ENCODE measurements at regions not wholly inside any gene's neighbourhood (a gene's known extent, or its start where the extent isn't known, plus 50 kb on each side); places are given as distances from the start of the nearest gene placed in this dataset.

DNA sequence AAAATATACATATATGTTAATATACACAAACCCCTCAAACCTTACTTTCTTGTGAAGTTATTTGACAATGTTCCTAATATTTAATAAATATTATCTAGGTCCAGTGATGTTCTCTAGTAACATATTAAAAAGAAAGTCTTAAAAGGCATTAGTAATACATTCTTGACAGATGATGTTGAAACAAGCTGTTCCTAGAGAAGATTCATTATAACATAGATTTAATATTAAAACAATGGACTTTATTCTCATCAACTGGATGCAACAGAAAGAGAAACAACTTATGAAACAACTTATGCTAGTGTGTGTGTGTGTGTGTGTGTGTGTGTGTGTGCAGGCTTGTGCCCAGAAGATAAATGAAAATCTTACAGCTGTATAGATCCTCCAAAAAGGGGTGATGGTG, 68.5 kb upstream of the PLXNA2 start:
- no peak overlapping the region for H3K27ac ChIP-seq
- no peak for TF ChIP-seq ZFX (IDR thresholded peaks at IDR 0.05; ENCODE audit: borderline replicate concordance)
- TF ChIP-seq, protein P1, sequence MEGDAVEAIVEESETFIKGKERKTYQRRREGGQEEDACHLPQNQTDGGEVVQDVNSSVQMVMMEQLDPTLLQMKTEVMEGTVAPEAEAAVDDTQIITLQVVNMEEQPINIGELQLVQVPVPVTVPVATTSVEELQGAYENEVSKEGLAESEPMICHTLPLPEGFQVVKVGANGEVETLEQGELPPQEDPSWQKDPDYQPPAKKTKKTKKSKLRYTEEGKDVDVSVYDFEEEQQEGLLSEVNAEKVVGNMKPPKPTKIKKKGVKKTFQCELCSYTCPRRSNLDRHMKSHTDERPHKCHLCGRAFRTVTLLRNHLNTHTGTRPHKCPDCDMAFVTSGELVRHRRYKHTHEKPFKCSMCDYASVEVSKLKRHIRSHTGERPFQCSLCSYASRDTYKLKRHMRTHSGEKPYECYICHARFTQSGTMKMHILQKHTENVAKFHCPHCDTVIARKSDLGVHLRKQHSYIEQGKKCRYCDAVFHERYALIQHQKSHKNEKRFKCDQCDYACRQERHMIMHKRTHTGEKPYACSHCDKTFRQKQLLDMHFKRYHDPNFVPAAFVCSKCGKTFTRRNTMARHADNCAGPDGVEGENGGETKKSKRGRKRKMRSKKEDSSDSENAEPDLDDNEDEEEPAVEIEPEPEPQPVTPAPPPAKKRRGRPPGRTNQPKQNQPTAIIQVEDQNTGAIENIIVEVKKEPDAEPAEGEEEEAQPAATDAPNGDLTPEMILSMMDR (IDR thresholded peaks at IDR 0.05) = no peak

DNA sequence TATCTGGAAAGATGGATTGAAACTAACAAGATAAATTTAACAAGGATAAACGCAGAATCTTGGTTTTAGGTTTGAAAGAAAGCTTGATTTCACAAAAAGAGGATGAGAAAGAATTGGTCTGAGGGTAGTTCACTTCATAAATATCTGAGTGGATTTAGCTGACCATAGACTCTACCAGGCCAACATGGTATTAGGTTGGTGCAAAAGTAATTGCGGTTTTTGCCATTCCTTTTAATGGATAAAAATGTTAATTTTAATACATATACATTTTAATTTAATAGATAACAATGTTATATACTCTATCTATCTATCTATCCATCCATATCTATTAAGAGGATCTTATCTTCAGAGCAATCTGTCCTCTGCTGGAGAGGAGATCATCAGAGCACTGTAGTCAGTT, 70.2 kb upstream of the PLXNA2 start:
- no peak for TF ChIP-seq ZFX (IDR thresholded peaks at IDR 0.05; ENCODE audit: borderline replicate concordance)
- TF ChIP-seq, protein P1 (IDR thresholded peaks at IDR 0.05) = no peak
- no peak overlapping the region for H3K27ac ChIP-seq

DNA sequence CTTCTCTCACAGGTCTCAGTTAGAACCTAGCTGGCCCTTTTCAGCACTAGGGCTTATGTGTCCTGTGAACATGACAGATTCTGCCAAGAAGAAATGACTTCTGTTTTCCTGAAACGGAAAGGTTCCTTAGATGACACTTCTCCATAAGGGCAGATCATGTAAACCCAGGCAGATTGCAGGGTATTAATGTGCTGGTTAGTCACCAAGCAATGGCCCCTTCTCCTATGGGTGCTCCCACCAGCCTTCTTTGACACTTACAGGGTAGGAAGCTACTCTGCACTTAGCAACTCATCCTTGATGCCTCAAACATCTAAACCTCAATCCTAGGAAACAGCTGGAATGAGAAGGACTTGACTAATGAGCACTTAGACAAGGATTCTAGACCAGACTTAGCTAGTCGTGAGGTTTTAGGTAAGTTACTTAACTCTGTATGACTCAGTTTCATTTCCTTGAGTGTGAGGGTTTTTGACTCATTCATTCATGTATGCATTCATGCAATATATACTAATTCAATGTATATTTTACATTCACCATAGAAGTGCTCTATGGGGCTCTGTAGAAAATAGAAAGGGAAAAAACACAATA, 74.1 kb upstream of the PLXNA2 start:
- no peak overlapping the region for H3K27ac ChIP-seq
- no peak for TF ChIP-seq ZFX (IDR thresholded peaks at IDR 0.05; ENCODE audit: borderline replicate concordance)
- TF ChIP-seq, protein P1 (IDR thresholded peaks at IDR 0.05) = no peak

DNA sequence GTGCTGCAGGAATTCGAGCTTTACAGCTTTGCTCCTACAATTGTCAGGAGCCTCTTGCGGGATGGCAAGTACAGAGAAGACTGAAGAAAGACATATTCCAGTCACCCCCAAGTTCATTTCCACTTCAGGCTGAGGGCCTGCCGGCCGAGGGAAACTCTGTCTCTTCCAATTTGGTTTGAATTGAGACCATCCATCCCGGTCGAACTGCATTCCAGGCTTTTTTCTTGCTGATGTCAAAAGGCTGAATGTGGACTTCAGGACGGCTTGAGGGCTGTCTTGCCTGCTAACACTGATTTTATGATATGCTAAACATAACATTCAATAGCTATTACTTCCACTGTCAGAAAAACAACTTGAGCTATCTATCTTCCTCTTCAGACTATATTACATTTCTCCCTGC, 79.8 kb upstream of the PLXNA2 start:
- no peak overlapping the region for H3K27ac ChIP-seq

DNA sequence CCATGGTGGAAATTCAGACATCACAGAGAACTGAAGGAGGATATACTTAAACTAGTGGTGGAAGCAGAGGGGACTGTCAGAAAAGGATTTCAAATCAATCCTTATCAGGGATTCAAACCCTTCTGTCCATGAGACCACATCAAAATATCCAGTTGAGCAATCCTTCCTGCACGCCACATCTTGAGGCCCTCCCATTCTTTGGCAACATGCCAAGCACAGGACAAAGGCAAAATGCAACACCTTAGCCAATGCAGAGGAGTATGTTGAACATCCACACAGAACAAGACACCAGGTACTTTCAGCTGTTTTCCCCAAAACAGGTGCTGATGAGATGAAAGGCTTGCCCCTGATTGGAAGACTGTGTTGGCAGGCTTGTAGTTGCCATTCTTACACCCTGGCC, 81.8 kb upstream of the PLXNA2 start:
- H3K27ac ChIP-seq = no peak overlapping the region
- TF ChIP-seq, protein P1 (IDR thresholded peaks at IDR 0.05) = no peak
- no peak for TF ChIP-seq ZFX (IDR thresholded peaks at IDR 0.05; ENCODE audit: borderline replicate concordance)

More for the DNA sequence above, 79.8 kb upstream of the PLXNA2 start:
- TF ChIP-seq, protein P1 (IDR thresholded peaks at IDR 0.05) = no peak
- no peak for TF ChIP-seq ZFX (IDR thresholded peaks at IDR 0.05; ENCODE audit: borderline replicate concordance)

DNA sequence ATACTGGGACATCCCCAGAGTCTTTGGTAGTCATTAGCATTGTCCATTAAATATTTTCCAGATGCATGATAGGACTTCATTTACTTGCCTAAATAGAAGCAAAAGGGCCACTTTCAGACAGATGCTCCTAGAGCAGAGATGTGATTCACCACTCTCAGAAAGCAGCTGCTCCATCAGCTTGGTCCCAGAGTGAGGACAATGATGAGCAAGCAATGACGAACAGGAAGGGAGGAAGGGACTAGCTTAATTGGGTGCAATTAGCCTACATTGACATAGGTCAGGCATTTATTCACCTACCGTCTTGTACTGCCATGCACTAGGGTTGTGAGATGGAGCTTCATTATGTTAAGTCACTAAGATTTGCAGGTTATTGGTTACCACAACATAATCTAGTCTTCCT, 85.1 kb upstream of the PLXNA2 start:
- H3K27ac ChIP-seq = no peak overlapping the region
- TF ChIP-seq, protein P1 (IDR thresholded peaks at IDR 0.05) = no peak
- no peak for TF ChIP-seq ZFX (IDR thresholded peaks at IDR 0.05; ENCODE audit: borderline replicate concordance)

DNA sequence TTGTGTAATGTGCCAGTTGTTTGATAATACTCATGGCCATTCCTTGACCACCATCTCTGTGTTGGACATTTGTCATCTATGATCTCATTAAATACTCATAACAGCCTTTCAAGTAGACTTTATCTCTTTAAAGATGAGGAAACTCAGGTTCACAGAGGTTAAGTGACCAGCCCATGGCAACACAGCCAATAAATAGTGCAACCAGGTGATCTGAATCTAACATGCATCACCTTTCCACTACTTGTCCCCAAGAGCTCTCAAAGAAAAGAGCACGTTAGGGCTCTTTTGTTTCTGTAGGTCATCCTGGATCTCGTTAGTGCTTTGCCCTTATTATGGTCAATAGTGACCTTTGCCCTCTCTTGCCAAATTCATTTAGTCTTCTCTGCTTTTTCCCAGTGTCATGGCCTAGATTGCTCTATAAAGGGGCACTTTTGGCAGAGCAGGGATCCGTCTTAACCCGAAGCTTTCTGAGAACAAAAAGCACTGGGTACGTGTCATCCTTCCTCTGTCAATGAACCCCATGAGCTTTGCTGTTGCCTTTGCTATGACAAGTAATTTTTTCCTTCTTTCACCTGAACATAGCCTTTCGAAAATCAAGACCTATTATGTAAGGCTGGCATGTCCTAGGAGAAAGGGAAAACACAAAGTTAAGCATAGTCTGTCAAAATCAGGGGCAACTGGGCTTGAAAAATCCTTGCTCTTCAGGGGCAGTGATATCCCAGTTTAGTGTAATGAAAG, 88.0 kb upstream of the PLXNA2 start:
- TF ChIP-seq ZFX (IDR thresholded peaks at IDR 0.05; ENCODE audit: borderline replicate concordance) = no peak
- TF ChIP-seq, protein P1 (IDR thresholded peaks at IDR 0.05) = no peak
- H3K27ac ChIP-seq = no peak overlapping the region
